OCI-LY7 (cell line): ENCODE measurements at regions not wholly inside any gene's neighbourhood (a gene's known extent, or its start where the extent isn't known, plus 50 kb on each side); places are given as distances from the start of the nearest gene placed in this dataset.

Source experiments
- BruUV-seq: library from RNA; stranded (reverse); fragments of 400-500 nt; replicated peaks from 2 replicates; lab custom pipeline; 2021; lab: Mats Ljungman, UMichigan
- CTCF ChIA-PET: fragments of 300-600 bp; sonication (Branson Sonifier 250); formaldehyde crosslinking; loops from one replicate; lab custom pipeline; 2022; ENCODE audit warnings: antibody characterized with exemption; ENCODE audit not compliant: unreplicated experiment; lab: Charles Lee
- POLR2A ChIA-PET: fragments of 300-600 bp; sonication (Branson Sonifier 250); formaldehyde crosslinking; loops from one replicate; lab custom pipeline; 2022; ENCODE audit warnings: antibody characterized with exemption; lab: Charles Lee
- DNase-seq: peaks from one replicate; pipeline ENCODE4 v3.0.0-alpha.2; 2015; ENCODE audit warnings: low spot score
- H2AFZ ChIP-seq: fragments of 200-600 bp; sonication (generic), shearing (Covaris generic); 2 replicates; pipeline ENCODE4 v1.6.1; 2014; ENCODE audit warnings: mild to moderate bottlenecking, antibody characterized with exemption, low read length, moderate library complexity
- H3K27ac ChIP-seq: fragments of 200-600 bp; sonication (generic); 2 replicates; pipeline ENCODE4 v1.5.1; 2014; ENCODE audit warnings: mixed run types, low read depth, mild to moderate bottlenecking, moderate library complexity, low read length, inconsistent platforms; ENCODE audit not compliant: poor library complexity, severe bottlenecking
- H3K36me3 ChIP-seq: fragments of 200-600 bp; sonication (generic); 2 replicates; pipeline ENCODE4 v1.6.1; 2014; ENCODE audit warnings: mild to moderate bottlenecking, antibody characterized with exemption, low read length, moderate library complexity, mixed read lengths; ENCODE audit not compliant: insufficient read depth
- H3K4me1 ChIP-seq: fragments of 200-600 bp; sonication (generic); 2 replicates; pipeline ENCODE4 v1.5.1; 2014; ENCODE audit warnings: mild to moderate bottlenecking, low read length; ENCODE audit not compliant: insufficient read depth, poor library complexity, severe bottlenecking
- H3K4me2 ChIP-seq: fragments of 200-600 bp; sonication (generic); 2 replicates; pipeline ENCODE4 v1.6.1; 2014; ENCODE audit warnings: mild to moderate bottlenecking, low read length
- H3K4me3 ChIP-seq: fragments of 200-600 bp; sonication (generic); 2 replicates; pipeline ENCODE4 v1.5.1; 2014; ENCODE audit warnings: mild to moderate bottlenecking, low read depth, low read length; ENCODE audit not compliant: poor library complexity, severe bottlenecking
- H3K79me2 ChIP-seq: fragments of 200-600 bp; sonication (generic); 2 replicates; pipeline ENCODE4 v1.6.1; 2016; ENCODE audit warnings: low read depth, mild to moderate bottlenecking, low read length, moderate library complexity, mixed read lengths; ENCODE audit not compliant: insufficient read depth
- H3K9me2 ChIP-seq: fragments of 200-600 bp; sonication (generic); 2 replicates; pipeline ENCODE4 v1.6.1; 2016; ENCODE audit warnings: mild to moderate bottlenecking, low read length, mixed read lengths; ENCODE audit not compliant: insufficient read depth
- H3K9me3 ChIP-seq: fragments of 200-600 bp; sonication (generic); 2 replicates; pipeline ENCODE4 v1.6.1; 2014; ENCODE audit warnings: mild to moderate bottlenecking, mixed run types, low read length, mixed read lengths
- H4K20me1 ChIP-seq: fragments of 200-600 bp; sonication (generic); 2 replicates; pipeline ENCODE4 v1.6.1; 2014; ENCODE audit warnings: mild to moderate bottlenecking, antibody characterized with exemption, low read length, moderate library complexity, mixed read lengths; ENCODE audit not compliant: insufficient read depth
- CTCF ChIP-seq: fragments of 200-600 bp; sonication (generic); conservative IDR thresholded peaks from 2 replicates; pipeline ENCODE4 v1.5.1; 2014; ENCODE audit warnings: mild to moderate bottlenecking, antibody characterized with exemption, low read length, moderate library complexity, mixed read lengths
- EZH2phosphoT487 ChIP-seq: fragments of 200-600 bp; sonication (generic); IDR thresholded peaks from 2 replicates; pipeline ENCODE4 v1.6.1; 2018; ENCODE audit warnings: low read depth, borderline replicate concordance, mild to moderate bottlenecking, mixed run types, antibody characterized with exemption, low read length, moderate library complexity, mixed read lengths
- intact Hi-C: fragments of 100-400 bp; cut with micrococcal nuclease; formaldehyde crosslinking; loops from one replicate; pipeline ENCODE4 v1.10.0; 2022; ENCODE audit not compliant: unreplicated experiment

GRCh38 chr4:125826801-125827695 lies 512.3 kb downstream of the FAT4 start:
- intact Hi-C loops = no loop called here
- Histone ChIP-seq H3K9me2 (no peaks in the 10 kb centered on the region), H3K36me3 (no peaks in the 10 kb centered on the region), H3K9me3 (no peaks in the 10 kb centered on the region), H3K4me1 (no peaks in the 10 kb centered on the region), H3K4me2 (no peak overlapping the region), H3K27ac (no peak overlapping the region), H3K4me3 (no peak overlapping the region), H4K20me1 (no peaks in the 10 kb centered on the region), H3K79me2 (no peaks in the 10 kb centered on the region), H2AFZ (no peak overlapping the region)
- ChIA-PET POLR2A (interaction anchor here (0.6 kb wide), 1 partner anchor 134 kb away, joined by 3 read pairs; no protein-coding TSS in a partner anchor), CTCF (no interaction called here)
- no TSS peak for BruUV-seq
- DNase-seq = no peak
- no peak for TF ChIP-seq CTCF
- no peak for TF ChIP-seq EZH2phosphoT487

GRCh38 chr4:125827696-125828052 lies 512.9 kb downstream of the FAT4 start:
- Histone ChIP-seq H3K4me2 (no peak overlapping the region), H2AFZ (no peak overlapping the region), H3K9me3 (no peaks in the 10 kb centered on the region), H4K20me1 (no peaks in the 10 kb centered on the region), H3K4me1 (no peaks in the 10 kb centered on the region), H3K9me2 (no peaks in the 10 kb centered on the region), H3K79me2 (no peaks in the 10 kb centered on the region), H3K27ac (no peak overlapping the region), H3K36me3 (no peaks in the 10 kb centered on the region), H3K4me3 (no peak overlapping the region)
- TF ChIP-seq EZH2phosphoT487 (no peak), CTCF (no peak)
- DNase-seq = no peak
- POLR2A ChIA-PET = interaction anchor here (0.6 kb wide), 1 partner anchor 135 kb away, joined by 3 read pairs; no protein-coding TSS in a partner anchor
- BruUV-seq = no TSS peak
- intact Hi-C loops = no loop called here
- CTCF ChIA-PET = no interaction called here

- DNase-seq = no peak
- POLR2A ChIA-PET = no interaction called here
- no TSS peak for BruUV-seq
- H3K36me3 ChIP-seq = no peaks in the 10 kb centered on the region
- intact Hi-C loops = no loop called here
- CTCF ChIA-PET = no interaction called here
- H3K4me3 ChIP-seq = no peak overlapping the region
- no peak for TF ChIP-seq CTCF
- TF ChIP-seq EZH2phosphoT487 = no peak
- H3K9me3 ChIP-seq = no peaks in the 10 kb centered on the region
- H4K20me1 ChIP-seq = no peaks in the 10 kb centered on the region
- no peaks in the 10 kb centered on the region for H3K9me2 ChIP-seq
- H2AFZ ChIP-seq = no peak overlapping the region
- H3K79me2 ChIP-seq = no peaks in the 10 kb centered on the region
- no peak overlapping the region for H3K4me2 ChIP-seq
- no peaks in the 10 kb centered on the region for H3K4me1 ChIP-seq
- no peak overlapping the region for H3K27ac ChIP-seq
Measured at GRCh38 chr4:125828346-125828745, 513.6 kb downstream of the FAT4 start.
